Activated CD4-positive, alpha-beta T cell treated with anti-CD3 and anti-CD28 coated beads, Interleukin-2, amount 10 ng/mL, durations not matched to agents 24 days and 14 days (primary cell): ENCODE measurements at regions not wholly inside any gene's neighbourhood (a gene's known extent, or its start where the extent isn't known, plus 50 kb on each side); places are given as distances from the start of the nearest gene placed in this dataset.

ENCODE experiments used
- DNase-seq: peaks from one replicate; pipeline ENCODE4 v3.0.0; 2022
- H3K27ac Mint-ChIP-seq: one replicate; pipeline ENCODE4 v1.8.0; 2022; ENCODE audit warnings: mild to moderate bottlenecking, mixed read lengths
- H3K27me3 Mint-ChIP-seq: one replicate; pipeline ENCODE4 v1.8.0; 2022; ENCODE audit warnings: mixed read lengths
- H3K36me3 Mint-ChIP-seq: one replicate; pipeline ENCODE4 v1.8.0; 2022; ENCODE audit warnings: low read depth, mild to moderate bottlenecking, mixed read lengths
- H3K4me1 Mint-ChIP-seq: one replicate; pipeline ENCODE4 v1.8.0; 2021; ENCODE audit warnings: mixed read lengths
- H3K4me3 Mint-ChIP-seq: one replicate; pipeline ENCODE4 v1.8.0; 2022; ENCODE audit warnings: mild to moderate bottlenecking, moderate library complexity, mixed read lengths
- H3K9me3 Mint-ChIP-seq: one replicate; pipeline ENCODE4 v1.8.0; 2021; ENCODE audit warnings: mixed read lengths
- intact Hi-C: fragments of 100-400 bp; cut with micrococcal nuclease; formaldehyde crosslinking; loops from one replicate; pipeline ENCODE4 v1.15.1; 2023

GRCh38 chr4:4717692-4718091 is 141.8 kb upstream of the MSX1 start:
- Mint-ChIP-seq H3K36me3 (no peaks in the 10 kb centered on the region), H3K27ac (no peak overlapping the region), H3K9me3 (no peaks in the 10 kb centered on the region), H3K27me3 (no peaks in the 10 kb centered on the region), H3K4me1 (no peaks in the 10 kb centered on the region), H3K4me3 (no peak overlapping the region)
- intact Hi-C loops: no loop called here
- DNase-seq: no peak

GRCh38 chr4:4714331-4714730 is 145.1 kb upstream of the MSX1 start:
- Mint-ChIP-seq H3K4me1 (no peaks in the 10 kb centered on the region), H3K36me3 (no peaks in the 10 kb centered on the region), H3K4me3 (no peak overlapping the region), H3K27ac (no peak overlapping the region), H3K9me3 (no peaks in the 10 kb centered on the region), H3K27me3 (no peaks in the 10 kb centered on the region)
- DNase-seq: no peak
- intact Hi-C loops: no loop called here

- no peak for DNase-seq
- intact Hi-C loops: no loop called here
- Mint-ChIP-seq H3K27ac (no peak overlapping the region), H3K9me3 (no peaks in the 10 kb centered on the region), H3K36me3 (no peaks in the 10 kb centered on the region), H3K27me3 (no peaks in the 10 kb centered on the region), H3K4me3 (no peak overlapping the region), H3K4me1 (no peaks in the 10 kb centered on the region)
Observed at GRCh38 chr4:4712800-4713528, 146.5 kb upstream of the MSX1 start.

GRCh38 chr4:4711902-4712301 is 147.6 kb upstream of the MSX1 start:
- H3K4me1 Mint-ChIP-seq: no peaks in the 10 kb centered on the region
- no peak for DNase-seq
- intact Hi-C loops: no loop called here
- H3K4me3 Mint-ChIP-seq: no peak overlapping the region
- H3K27ac Mint-ChIP-seq: no peak overlapping the region
- H3K36me3 Mint-ChIP-seq: no peaks in the 10 kb centered on the region
- H3K9me3 Mint-ChIP-seq: no peaks in the 10 kb centered on the region
- no peaks in the 10 kb centered on the region for H3K27me3 Mint-ChIP-seq

GRCh38 chr4:4709736-4710135 is 149.7 kb upstream of the MSX1 start:
- Mint-ChIP-seq H3K36me3 (no peaks in the 10 kb centered on the region), H3K27ac (no peak overlapping the region), H3K4me3 (no peak overlapping the region), H3K4me1 (no peaks in the 10 kb centered on the region), H3K27me3 (no peaks in the 10 kb centered on the region), H3K9me3 (no peaks in the 10 kb centered on the region)
- no peak for DNase-seq
- intact Hi-C loops: no loop called here

- Mint-ChIP-seq H3K9me3 (no peaks in the 10 kb centered on the region), H3K4me3 (no peak overlapping the region), H3K27ac (no peak overlapping the region), H3K27me3 (no peaks in the 10 kb centered on the region), H3K36me3 (no peaks in the 10 kb centered on the region), H3K4me1 (no peaks in the 10 kb centered on the region)
- DNase-seq: no peak
- intact Hi-C loops: no loop called here
Observed at GRCh38 chr4:4704267-4704666, 155.2 kb upstream of the MSX1 start.

GRCh38 chr4:4697584-4697983 is 155.7 kb upstream of the STX18 start:
- H3K4me1 Mint-ChIP-seq: no peaks in the 10 kb centered on the region
- H3K4me3 Mint-ChIP-seq: no peak overlapping the region
- no peak for DNase-seq
- no peaks in the 10 kb centered on the region for H3K27me3 Mint-ChIP-seq
- H3K9me3 Mint-ChIP-seq: no peaks in the 10 kb centered on the region
- intact Hi-C loops: no loop called here
- no peaks in the 10 kb centered on the region for H3K36me3 Mint-ChIP-seq
- no peak overlapping the region for H3K27ac Mint-ChIP-seq

GRCh38 chr4:4696530-4696929 is 154.7 kb upstream of the STX18 start:
- no peak overlapping the region for H3K27ac Mint-ChIP-seq
- H3K4me1 Mint-ChIP-seq: no peaks in the 10 kb centered on the region
- DNase-seq: no peak
- H3K36me3 Mint-ChIP-seq: no peaks in the 10 kb centered on the region
- no peaks in the 10 kb centered on the region for H3K9me3 Mint-ChIP-seq
- intact Hi-C loops: no loop called here
- no peaks in the 10 kb centered on the region for H3K27me3 Mint-ChIP-seq
- H3K4me3 Mint-ChIP-seq: no peak overlapping the region

GRCh38 chr4:4695497-4695896 is 153.6 kb upstream of the STX18 start:
- no peak for DNase-seq
- Mint-ChIP-seq H3K36me3 (no peaks in the 10 kb centered on the region), H3K27me3 (no peaks in the 10 kb centered on the region), H3K4me3 (no peak overlapping the region), H3K27ac (no peak overlapping the region), H3K4me1 (no peaks in the 10 kb centered on the region), H3K9me3 (no peaks in the 10 kb centered on the region)
- intact Hi-C loops: no loop called here

- Mint-ChIP-seq H3K27me3 (no peaks in the 10 kb centered on the region), H3K27ac (no peak overlapping the region), H3K4me3 (no peak overlapping the region), H3K36me3 (no peaks in the 10 kb centered on the region), H3K9me3 (no peaks in the 10 kb centered on the region), H3K4me1 (peaks cover 2% of the 10 kb centered on the region)
- no peak for DNase-seq
- intact Hi-C loops: no loop called here
Observed at GRCh38 chr4:4694827-4695226, 153.0 kb upstream of the STX18 start.

- H3K27ac Mint-ChIP-seq: no peak overlapping the region
- H3K4me3 Mint-ChIP-seq: no peak overlapping the region
- DNase-seq: no peak
- no peaks in the 10 kb centered on the region for H3K36me3 Mint-ChIP-seq
- H3K27me3 Mint-ChIP-seq: no peaks in the 10 kb centered on the region
- H3K4me1 Mint-ChIP-seq: peaks cover 3% of the 10 kb centered on the region
- no peaks in the 10 kb centered on the region for H3K9me3 Mint-ChIP-seq
- intact Hi-C loops: no loop called here
Observed at GRCh38 chr4:4694296-4694772, 152.5 kb upstream of the STX18 start.

GRCh38 chr4:4693755-4694295 is 152.0 kb upstream of the STX18 start:
- H3K4me3 Mint-ChIP-seq: no peak overlapping the region
- no peaks in the 10 kb centered on the region for H3K36me3 Mint-ChIP-seq
- no peak overlapping the region for H3K27ac Mint-ChIP-seq
- no peak for DNase-seq
- intact Hi-C loops: no loop called here
- no peaks in the 10 kb centered on the region for H3K9me3 Mint-ChIP-seq
- H3K27me3 Mint-ChIP-seq: no peaks in the 10 kb centered on the region
- peaks cover 3% of the 10 kb centered on the region for H3K4me1 Mint-ChIP-seq

- H3K9me3 Mint-ChIP-seq: no peaks in the 10 kb centered on the region
- no peak overlapping the region for H3K27ac Mint-ChIP-seq
- H3K36me3 Mint-ChIP-seq: no peaks in the 10 kb centered on the region
- H3K27me3 Mint-ChIP-seq: no peaks in the 10 kb centered on the region
- H3K4me1 Mint-ChIP-seq: peaks cover 3% of the 10 kb centered on the region
- intact Hi-C loops: no loop called here
- no peak overlapping the region for H3K4me3 Mint-ChIP-seq
- no peak for DNase-seq
Observed at GRCh38 chr4:4693258-4693657, 151.4 kb upstream of the STX18 start.

- Mint-ChIP-seq H3K4me1 (peaks cover 3% of the 10 kb centered on the region), H3K27ac (no peak overlapping the region), H3K27me3 (no peaks in the 10 kb centered on the region), H3K36me3 (no peaks in the 10 kb centered on the region), H3K9me3 (no peaks in the 10 kb centered on the region), H3K4me3 (no peak overlapping the region)
- intact Hi-C loops: no loop called here
- no peak for DNase-seq
Observed at GRCh38 chr4:4690854-4691253, 149.0 kb upstream of the STX18 start.
